Body of pancreas (tissue), 4 donors: ENCODE measurements at regions not wholly inside any gene's neighbourhood (a gene's known extent, or its start where the extent isn't known, plus 50 kb on each side); places are given as distances from the start of the nearest gene placed in this dataset.
"Not testable (repeated sequence)": the region's sequence is repeated elsewhere in the genome, so short reads cannot be mapped to it uniquely, and the experiment has no call there.

Experiments
- ATAC-seq: fragments of 150-250 bp; one replicate; pipeline ENCODE4 v1.9.1; 2016
- DNase-seq, 4 donors: peaks; one replicate each; pipeline ENCODE4 v3.0.0-alpha.2; 2019
- H3K27ac ChIP-seq, 4 donors: fragments of 200-600 bp; sonication (generic); 1 replicate in 3 of 4; 2 replicates in 1 of 4; pipeline versions ENCODE4 v1.5.1 to v1.6.1; 2016 to 2019; ENCODE audit warnings: mild to moderate bottlenecking in 1 of 4, mixed read lengths in 1 of 4, moderate library complexity in 1 of 4
- H3K27me3 ChIP-seq, 2 donors: fragments of 200-600 bp; sonication (generic); one replicate each; pipeline ENCODE4 v1.6.0; 2016; ENCODE audit warnings: mild to moderate bottlenecking in 1 of 2
- H3K36me3 ChIP-seq, 2 donors: fragments of 200-600 bp; sonication (generic); replicated peaks in 1 of 2; 2 replicates each; pipeline ENCODE4 v1.5.1; 2016; ENCODE audit warnings: low read depth in 2 of 2; ENCODE audit not compliant: insufficient read depth in 1 of 2
- H3K4me1 ChIP-seq: fragments of 200-600 bp; sonication (generic); one replicate; pipeline ENCODE4 v1.6.0; 2016
- H3K4me3 ChIP-seq, 2 donors: fragments of 200-600 bp; sonication (generic); 1 replicate in 1 of 2; 2 replicates in 1 of 2; pipeline ENCODE4 v1.5.1; 2016 to 2019
- H3K9me3 ChIP-seq, 3 donors: fragments of 200-600 bp; sonication (generic); 1 replicate in 2 of 3; 2 replicates in 1 of 3; pipeline ENCODE4 v1.5.1; 2016
- CTCF ChIP-seq, 7 experiments: fragments of 450-650 bp in 4 of 7; fragments of 200-600 bp in 3 of 7; sonication (generic) in 3 of 7; IDR thresholded peaks; one replicate each; pipeline ENCODE4 v1.5.1; 2016 to 2019; ENCODE audit warnings: antibody characterized with exemption in 7 of 7
- POLR2A ChIP-seq, 3 donors: fragments of 450-650 bp; IDR thresholded peaks; one replicate each; pipeline ENCODE4 v1.6.1; 2016; ENCODE audit warnings: antibody characterized with exemption in 3 of 3, mild to moderate bottlenecking in 2 of 3
- WGBS, 2 donors: methylation state at CpG; one replicate each; pipeline ENCODE4 v1.1.5; 2017; 5-methylcytosine and 5-hydroxymethylcytosine counted together
- intact Hi-C: fragments of 100-400 bp; cut with DNase I; formaldehyde crosslinking; loops from one replicate; pipeline ENCODE4 v1.15.1; 2023

- DNase-seq (no peak), ATAC-seq (no peak)
- no peak overlapping the region for H3K27ac ChIP-seq
- no peaks in the 10 kb centered on the region for H3K4me1 ChIP-seq
- TF ChIP-seq POLR2A (IDR thresholded peaks at IDR 0.05) (no peak), CTCF (IDR thresholded peaks at IDR 0.05) (no peak)
- WGBS, 2 donors, result 68 to 87% methylated on average over 1 of the region's 1 CpG
- no peak overlapping the region for H3K4me3 ChIP-seq
- H3K9me3 ChIP-seq, result no peaks in the 10 kb centered on the region
- H3K27me3 ChIP-seq, result no peaks in the 10 kb centered on the region
- intact Hi-C loops, result no loop called here
- no peaks in the 10 kb centered on the region for H3K36me3 ChIP-seq
These were observed 61.9 kb upstream of the ADGRL2 start for GRCh38 chr1:81738875-81739274.

GRCh38 chr1:81733480-81733879 is 67.3 kb upstream of the ADGRL2 start:
- H3K4me1 ChIP-seq, result peaks cover 5% of the 10 kb centered on the region
- no peak overlapping the region for H3K27ac ChIP-seq
- no peak for TF ChIP-seq POLR2A (IDR thresholded peaks at IDR 0.05)
- TF ChIP-seq CTCF (IDR thresholded peaks at IDR 0.05), result no peak
- no peaks in the 10 kb centered on the region for H3K9me3 ChIP-seq
- intact Hi-C loops, result no loop called here
- H3K27me3 ChIP-seq, result no peaks in the 10 kb centered on the region
- no peaks in the 10 kb centered on the region for H3K36me3 ChIP-seq
- H3K4me3 ChIP-seq, result no peak overlapping the region
- WGBS, 2 donors, result 80 to 81% methylated on average over 2 of the region's 2 CpGs
- DNase-seq, result no peak
- no peak for ATAC-seq

- Histone ChIP-seq H3K9me3 (no peaks in the 10 kb centered on the region), H3K36me3 (no peaks in the 10 kb centered on the region), H3K27ac (no peak overlapping the region), H3K4me3 (no peak overlapping the region), H3K4me1 (peaks cover 5% of the 10 kb centered on the region), H3K27me3 (no peaks in the 10 kb centered on the region)
- DNase-seq (no peak), ATAC-seq (no peak)
- no peak for TF ChIP-seq CTCF (IDR thresholded peaks at IDR 0.05)
- no peak for TF ChIP-seq POLR2A (IDR thresholded peaks at IDR 0.05)
- intact Hi-C loops, result no loop called here
These were observed 68.7 kb upstream of the ADGRL2 start for GRCh38 chr1:81731989-81732388.

- DNase-seq, result no peak
- Histone ChIP-seq H3K4me1 (peaks cover 5% of the 10 kb centered on the region), H3K9me3 (no peaks in the 10 kb centered on the region), H3K36me3 (no peaks in the 10 kb centered on the region), H3K4me3 (no peak overlapping the region), H3K27ac (no peak overlapping the region), H3K27me3 (no peaks in the 10 kb centered on the region)
- no peak for TF ChIP-seq POLR2A (IDR thresholded peaks at IDR 0.05)
- no peak for TF ChIP-seq CTCF (IDR thresholded peaks at IDR 0.05)
- 50 to 60% methylated on average over 1 of the region's 1 CpG for WGBS, 2 donors
- intact Hi-C loops, result no loop called here
- ATAC-seq, result peak; percentile 40
These were observed 69.9 kb upstream of the ADGRL2 start for GRCh38 chr1:81730881-81731280.

GRCh38 chr1:81730299-81730698 is 70.4 kb upstream of the ADGRL2 start:
- H3K36me3 ChIP-seq, H3K9me3 ChIP-seq, DNase-seq, intact Hi-C loops, ATAC-seq, H3K4me3 ChIP-seq, H3K4me1 ChIP-seq, H3K27me3 ChIP-seq, H3K27ac ChIP-seq: not testable (repeated sequence)
- 80 to 89% methylated on average over 7 of the region's 7 CpGs for WGBS, 2 donors
